Testis (tissue), 2 donors: ENCODE measurements at regions not wholly inside any gene's neighbourhood (a gene's known extent, or its start where the extent isn't known, plus 50 kb on each side); places are given as distances from the start of the nearest gene placed in this dataset.

ENCODE experiments used
- CTCF ChIP-seq, 3 experiments: fragments of 450-650 bp in 2 of 3; fragments of 200-600 bp in 1 of 3; sonication (generic) in 1 of 3; IDR thresholded peaks; one replicate each; pipeline ENCODE4 v1.5.1; 2016 to 2019; ENCODE audit warnings: antibody characterized with exemption in 3 of 3, mild to moderate bottlenecking in 2 of 3, moderate library complexity in 1 of 3
- POLR2A ChIP-seq: fragments of 450-650 bp; IDR thresholded peaks from one replicate; pipeline ENCODE4 v1.6.1; 2017; ENCODE audit warnings: antibody characterized with exemption, mild to moderate bottlenecking, moderate library complexity

- TF ChIP-seq CTCF (IDR thresholded peaks at IDR 0.05) (no peak), POLR2A (no peak)
Observed at GRCh38 chr3:55241098-55241497, 246.0 kb downstream of the WNT5A start.
